ENCODE measurements at regions not wholly inside any gene's neighbourhood (a gene's known extent, or its start where the extent isn't known, plus 50 kb on each side); places are given as distances from the start of the nearest gene placed in this dataset.

GRCh38 chr14:82223276-82223675, 689.6 kb upstream of the SEL1L start:
- TF ChIP-seq CTCF (IDR thresholded peaks at IDR 0.05; ENCODE audit: low read length) (no peak), EZH2 (IDR thresholded peaks at IDR 0.05; ENCODE audit: borderline replicate concordance, low read length) (no peak)
